Nephron (organoid): ENCODE measurements at regions not wholly inside any gene's neighbourhood (a gene's known extent, or its start where the extent isn't known, plus 50 kb on each side); places are given as distances from the start of the nearest gene placed in this dataset.

ENCODE experiments used
- H3K27ac Mint-ChIP-seq, 3 experiments: 2 replicates each; pipeline ENCODE4 v1.8.0; 2020; ENCODE audit warnings: mixed read lengths in 3 of 3, mild to moderate bottlenecking in 2 of 3, moderate library complexity in 1 of 3
- H3K27me3 Mint-ChIP-seq: 2 replicates; pipeline ENCODE4 v1.8.0; 2021; ENCODE audit warnings: low read depth, mild to moderate bottlenecking, moderate library complexity, mixed read lengths
- H3K36me3 Mint-ChIP-seq: 2 replicates; pipeline ENCODE4 v1.8.0; 2020; ENCODE audit warnings: low read depth, mixed read lengths
- H3K4me1 Mint-ChIP-seq: 2 replicates; pipeline ENCODE4 v1.8.0; 2020; ENCODE audit warnings: mixed read lengths
- H3K4me3 Mint-ChIP-seq, 3 experiments: 2 replicates each; pipeline ENCODE4 v1.8.0; 2020; ENCODE audit warnings: mild to moderate bottlenecking in 3 of 3, mixed read lengths in 3 of 3, moderate library complexity in 2 of 3
- H3K9me3 Mint-ChIP-seq: 2 replicates; pipeline ENCODE4 v1.8.0; 2020; ENCODE audit warnings: mixed read lengths
- CTCF ChIP-seq, 3 experiments: fragments of 200-600 bp; sonication (generic); IDR thresholded peaks; one replicate each; pipeline ENCODE4 v1.5.0; 2021; ENCODE audit warnings: antibody characterized with exemption in 3 of 3; ENCODE audit not compliant: unreplicated experiment in 3 of 3

GRCh38 chr10:9615189-9615588 is 1402.5 kb upstream of the CELF2 start:
- no peak for TF ChIP-seq CTCF (IDR thresholded peaks at IDR 0.05; ENCODE audit: unreplicated experiment in 3 of 3)
- Mint-ChIP-seq H3K4me1 (no peaks in the 10 kb centered on the region), H3K36me3 (no peaks in the 10 kb centered on the region)

GRCh38 chr10:9621216-9621615 is 1396.5 kb upstream of the CELF2 start:
- peaks cover 24% of the 10 kb centered on the region for H3K4me1 Mint-ChIP-seq
- TF ChIP-seq CTCF (IDR thresholded peaks at IDR 0.05; ENCODE audit: unreplicated experiment in 3 of 3) = no peak
- H3K4me3 Mint-ChIP-seq = peak overlapping the region in 1 of 3 experiments; percentile 13
- peaks cover 10% of the 10 kb centered on the region for H3K9me3 Mint-ChIP-seq
- H3K27ac Mint-ChIP-seq = peak overlapping the region in 1 of 3 experiments; percentile 27
- H3K36me3 Mint-ChIP-seq = no peaks in the 10 kb centered on the region
- H3K27me3 Mint-ChIP-seq = no peaks in the 10 kb centered on the region

More at GRCh38 chr10:9615189-9615588, 1402.5 kb upstream of the CELF2 start:
- Mint-ChIP-seq H3K27ac (no peak overlapping the region), H3K4me3 (no peak overlapping the region), H3K9me3 (peaks cover 12% of the 10 kb centered on the region), H3K27me3 (peaks cover 6% of the 10 kb centered on the region)

GRCh38 chr10:9625304-9625703 is 1392.4 kb upstream of the CELF2 start:
- peak overlapping the region in 2 of 3 experiments; percentile 46 to 48 for H3K27ac Mint-ChIP-seq
- no peak overlapping the region for H3K4me3 Mint-ChIP-seq
- H3K36me3 Mint-ChIP-seq = no peaks in the 10 kb centered on the region
- peaks cover 29% of the 10 kb centered on the region for H3K4me1 Mint-ChIP-seq
- TF ChIP-seq CTCF (IDR thresholded peaks at IDR 0.05; ENCODE audit: unreplicated experiment in 3 of 3) = no peak
- H3K27me3 Mint-ChIP-seq = no peaks in the 10 kb centered on the region
- H3K9me3 Mint-ChIP-seq = peaks cover 3% of the 10 kb centered on the region

GRCh38 chr10:9634466-9634865 is 1383.2 kb upstream of the CELF2 start:
- Mint-ChIP-seq H3K4me1 (no peaks in the 10 kb centered on the region), H3K4me3 (no peak overlapping the region), H3K36me3 (no peaks in the 10 kb centered on the region), H3K9me3 (no peaks in the 10 kb centered on the region), H3K27ac (no peak overlapping the region), H3K27me3 (no peaks in the 10 kb centered on the region)
- TF ChIP-seq CTCF (IDR thresholded peaks at IDR 0.05; ENCODE audit: unreplicated experiment in 3 of 3) = no peak

- no peak overlapping the region for H3K27ac Mint-ChIP-seq
- H3K27me3 Mint-ChIP-seq = no peaks in the 10 kb centered on the region
- no peaks in the 10 kb centered on the region for H3K4me1 Mint-ChIP-seq
- no peaks in the 10 kb centered on the region for H3K36me3 Mint-ChIP-seq
- H3K4me3 Mint-ChIP-seq = no peak overlapping the region
- TF ChIP-seq CTCF (IDR thresholded peaks at IDR 0.05; ENCODE audit: unreplicated experiment in 3 of 3) = no peak
- no peaks in the 10 kb centered on the region for H3K9me3 Mint-ChIP-seq
Observed at GRCh38 chr10:9635691-9636090, 1382.0 kb upstream of the CELF2 start.

- H3K27ac Mint-ChIP-seq = no peak overlapping the region
- no peaks in the 10 kb centered on the region for H3K27me3 Mint-ChIP-seq
- no peaks in the 10 kb centered on the region for H3K4me1 Mint-ChIP-seq
- H3K36me3 Mint-ChIP-seq = no peaks in the 10 kb centered on the region
- TF ChIP-seq CTCF (IDR thresholded peaks at IDR 0.05; ENCODE audit: unreplicated experiment in 3 of 3) = no peak
- no peak overlapping the region for H3K4me3 Mint-ChIP-seq
- no peaks in the 10 kb centered on the region for H3K9me3 Mint-ChIP-seq
Observed at GRCh38 chr10:9636216-9636615, 1381.5 kb upstream of the CELF2 start.
